ENCODE measurements at regions not wholly inside any gene's neighbourhood (a gene's known extent, or its start where the extent isn't known, plus 50 kb on each side); places are given as distances from the start of the nearest gene placed in this dataset.

DNA sequence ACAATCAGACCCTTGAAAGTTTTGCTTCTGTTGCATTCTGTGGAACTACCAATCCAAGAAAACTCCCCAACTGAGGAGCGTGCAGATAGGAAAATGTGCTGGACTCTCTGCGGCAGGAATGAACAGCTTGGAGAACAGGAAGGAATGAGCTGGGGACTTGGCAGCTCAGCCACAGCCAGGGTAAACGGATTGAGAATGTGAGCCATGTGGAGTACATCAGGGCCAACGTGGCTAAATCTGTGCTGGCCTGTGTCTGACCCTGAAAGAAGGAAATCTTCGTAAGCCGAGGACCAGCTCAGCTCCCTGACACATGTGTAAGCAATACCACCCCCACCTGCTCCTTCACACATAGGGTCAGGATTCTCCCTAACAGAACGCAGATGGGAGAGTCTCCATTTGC, 1023.7 kb downstream of the BCL11A start:
- no peaks in the 10 kb centered on the region for H3K27me3 ChIP-seq (ENCODE audit: insufficient read depth, low read length, poor library complexity)
- peak overlapping the region; percentile 66 for H2AFZ ChIP-seq (ENCODE audit: low read depth, low read length)
- H3K4me1 ChIP-seq (ENCODE audit: insufficient read depth, low read length) = peaks cover 19% of the 10 kb centered on the region
- DNase-seq (no peak), ATAC-seq (ENCODE audit: insufficient read depth, low read depth) (no peak)
- H3K4me3 ChIP-seq (ENCODE audit: low read depth in 1 of 2, low read length in 2 of 2) = no peak overlapping the region
- no peak overlapping the region for H3K9ac ChIP-seq (ENCODE audit: low read depth, low read length)
- H3K9me3 ChIP-seq (ENCODE audit: insufficient read depth, low read length, severe bottlenecking) = no peaks in the 10 kb centered on the region
- no peak overlapping the region for H3K27ac ChIP-seq (ENCODE audit: low read length)
- H3K79me2 ChIP-seq (ENCODE audit: insufficient read depth, low read length) = no peaks in the 10 kb centered on the region
- H3K36me3 ChIP-seq (ENCODE audit: insufficient read depth, low read length) = no peaks in the 10 kb centered on the region
- no peak overlapping the region for H3K4me2 ChIP-seq (ENCODE audit: insufficient read depth, low read length)
- H4K20me1 ChIP-seq (ENCODE audit: insufficient read depth, low read length) = no peaks in the 10 kb centered on the region
- TF ChIP-seq EZH2 (IDR thresholded peaks at IDR 0.05; ENCODE audit: borderline replicate concordance, low read depth, low read length, severe bottlenecking) = no peak

- no peaks in the 10 kb centered on the region for H3K9me3 ChIP-seq (ENCODE audit: insufficient read depth, low read length, severe bottlenecking)
- H3K79me2 ChIP-seq (ENCODE audit: insufficient read depth, low read length) = no peaks in the 10 kb centered on the region
- no peaks in the 10 kb centered on the region for H3K27me3 ChIP-seq (ENCODE audit: insufficient read depth, low read length, poor library complexity)
- TF ChIP-seq CTCF (IDR thresholded peaks at IDR 0.05; ENCODE audit: borderline replicate concordance, extremely low read depth, low read length, poor library complexity, severe bottlenecking) (no peak), EZH2 (IDR thresholded peaks at IDR 0.05; ENCODE audit: borderline replicate concordance, low read depth, low read length, severe bottlenecking) (no peak)
- H3K4me1 ChIP-seq (ENCODE audit: insufficient read depth, low read length) = peaks cover 19% of the 10 kb centered on the region
- ATAC-seq (ENCODE audit: insufficient read depth, low read depth) (peak; percentile 96), DNase-seq (peak; percentile 61)
- peak overlapping the region; percentile 71 for H3K27ac ChIP-seq (ENCODE audit: low read length)
- H3K36me3 ChIP-seq (ENCODE audit: insufficient read depth, low read length) = no peaks in the 10 kb centered on the region
- H3K9ac ChIP-seq (ENCODE audit: low read depth, low read length) = no peak overlapping the region
- peak overlapping the region; percentile 33; the same call in 1 of the 2 replicates for H3K4me2 ChIP-seq (ENCODE audit: insufficient read depth, low read length)
- H2AFZ ChIP-seq (ENCODE audit: low read depth, low read length) = peak overlapping the region; percentile 53
- no peak overlapping the region for H3K4me3 ChIP-seq (ENCODE audit: low read depth in 1 of 2, low read length in 2 of 2)
- no peaks in the 10 kb centered on the region for H4K20me1 ChIP-seq (ENCODE audit: insufficient read depth, low read length)
These were observed 1024.9 kb downstream of the BCL11A start for GRCh38 chr2:59528525-59528924.

DNA sequence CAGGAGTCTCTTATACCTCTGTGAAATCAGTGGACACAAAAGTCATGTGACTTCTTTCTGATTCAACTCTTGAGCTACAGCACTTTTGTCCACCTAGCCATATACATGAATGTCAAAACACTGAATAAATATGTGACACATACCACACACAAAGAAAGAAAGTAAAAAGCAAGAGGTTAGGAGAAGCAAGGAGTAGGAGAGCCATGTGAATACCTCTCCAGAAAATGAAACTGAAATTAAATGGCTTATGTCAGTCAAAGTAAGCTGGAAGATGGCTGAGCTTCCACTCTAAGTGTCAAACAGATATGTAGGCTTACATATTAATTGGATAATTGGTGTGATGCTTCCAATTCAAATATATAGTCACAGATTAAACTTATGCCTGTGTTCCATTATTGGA, 1050.5 kb downstream of the BCL11A start:
- TF ChIP-seq EZH2 (IDR thresholded peaks at IDR 0.05; ENCODE audit: borderline replicate concordance, low read depth, low read length, severe bottlenecking) = no peak
- peak overlapping the region; percentile 57 for H2AFZ ChIP-seq (ENCODE audit: low read depth, low read length)

DNA sequence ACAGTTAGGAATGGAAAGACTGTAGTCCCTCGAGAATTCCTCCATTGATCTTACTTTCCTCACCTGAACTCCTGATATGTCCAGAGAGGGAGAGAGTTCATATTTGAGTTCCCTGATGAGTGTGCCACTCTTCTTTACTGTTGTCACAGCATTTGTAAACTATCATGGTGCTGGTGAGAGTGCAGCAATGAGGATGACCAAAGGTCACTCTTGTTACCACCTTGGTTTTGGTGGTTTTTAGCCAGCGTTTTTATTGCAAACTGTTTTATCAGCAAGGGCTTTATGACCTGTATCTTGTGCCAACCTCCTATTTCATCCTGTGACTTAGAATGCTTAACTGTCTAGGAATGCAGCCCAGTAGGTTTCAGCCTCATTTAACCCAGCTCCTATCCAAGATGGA, 1062.5 kb downstream of the BCL11A start:
- Histone ChIP-seq H2AFZ (ENCODE audit: low read depth, low read length) (no peak overlapping the region), H3K9ac (ENCODE audit: low read depth, low read length) (no peak overlapping the region), H3K27me3 (ENCODE audit: insufficient read depth, low read length, poor library complexity) (no peaks in the 10 kb centered on the region), H3K4me2 (ENCODE audit: insufficient read depth, low read length) (no peak overlapping the region), H3K9me3 (ENCODE audit: insufficient read depth, low read length, severe bottlenecking) (peaks cover 9% of the 10 kb centered on the region), H3K4me3 (ENCODE audit: low read depth in 1 of 2, low read length in 2 of 2) (no peak overlapping the region), H3K27ac (ENCODE audit: low read length) (no peak overlapping the region), H3K79me2 (ENCODE audit: insufficient read depth, low read length) (no peaks in the 10 kb centered on the region), H3K4me1 (ENCODE audit: insufficient read depth, low read length) (no peaks in the 10 kb centered on the region), H4K20me1 (ENCODE audit: insufficient read depth, low read length) (no peaks in the 10 kb centered on the region), H3K36me3 (ENCODE audit: insufficient read depth, low read length) (no peaks in the 10 kb centered on the region)
- no peak for DNase-seq
- no peak for ATAC-seq (ENCODE audit: insufficient read depth, low read depth)
- TF ChIP-seq EZH2 (IDR thresholded peaks at IDR 0.05; ENCODE audit: borderline replicate concordance, low read depth, low read length, severe bottlenecking) (no peak), CTCF (IDR thresholded peaks at IDR 0.05; ENCODE audit: borderline replicate concordance, extremely low read depth, low read length, poor library complexity, severe bottlenecking) (no peak)

More for the DNA sequence above, 1050.5 kb downstream of the BCL11A start:
- no peaks in the 10 kb centered on the region for H3K36me3 ChIP-seq (ENCODE audit: insufficient read depth, low read length)
- peaks cover 9% of the 10 kb centered on the region; the same call in 1 of the 2 replicates for H3K4me1 ChIP-seq (ENCODE audit: insufficient read depth, low read length)
- DNase-seq (no peak), ATAC-seq (ENCODE audit: insufficient read depth, low read depth) (peak; percentile 88)
- no peak overlapping the region; the same call in 1 of the 2 replicates for H3K27ac ChIP-seq (ENCODE audit: low read length)
- peak overlapping the region; percentile 42; the same call in 1 of the 2 replicates for H3K4me2 ChIP-seq (ENCODE audit: insufficient read depth, low read length)
- H3K27me3 ChIP-seq (ENCODE audit: insufficient read depth, low read length, poor library complexity) = no peaks in the 10 kb centered on the region
- H3K9me3 ChIP-seq (ENCODE audit: insufficient read depth, low read length, severe bottlenecking) = peaks cover 11% of the 10 kb centered on the region
- H3K4me3 ChIP-seq (ENCODE audit: low read depth in 1 of 2, low read length in 2 of 2) = peak overlapping the region in 1 of 2 experiments; percentile 23; a peak in 1 of 4 replicates
- no peaks in the 10 kb centered on the region for H4K20me1 ChIP-seq (ENCODE audit: insufficient read depth, low read length)
- H3K79me2 ChIP-seq (ENCODE audit: insufficient read depth, low read length) = no peaks in the 10 kb centered on the region
- H3K9ac ChIP-seq (ENCODE audit: low read depth, low read length) = no peak overlapping the region
